Fibroblast of lung (primary cell): ENCODE measurements at regions not wholly inside any gene's neighbourhood (a gene's known extent, or its start where the extent isn't known, plus 50 kb on each side); places are given as distances from the start of the nearest gene placed in this dataset.

Experiments
- EZH2 ChIP-seq: IDR thresholded peaks from 2 replicates; pipeline ENCODE4 v1.5.1; 2012; ENCODE audit warnings: low read length, control low read depth, mild to moderate bottlenecking; ENCODE audit errors: missing control alignments
- TF ChIP-seq, protein P1 (sequence below), 2 donors: IDR thresholded peaks in 1 of 2; conservative IDR thresholded peaks in 1 of 2; 1 replicate in 1 of 2; 2 replicates in 1 of 2; pipeline ENCODE4 v1.5.1; 2011 to 2012; ENCODE audit warnings: low read length in 2 of 2, control low read depth in 1 of 2, inconsistent platforms in 1 of 2, low read depth in 1 of 2, mild to moderate bottlenecking in 1 of 2

DNA sequence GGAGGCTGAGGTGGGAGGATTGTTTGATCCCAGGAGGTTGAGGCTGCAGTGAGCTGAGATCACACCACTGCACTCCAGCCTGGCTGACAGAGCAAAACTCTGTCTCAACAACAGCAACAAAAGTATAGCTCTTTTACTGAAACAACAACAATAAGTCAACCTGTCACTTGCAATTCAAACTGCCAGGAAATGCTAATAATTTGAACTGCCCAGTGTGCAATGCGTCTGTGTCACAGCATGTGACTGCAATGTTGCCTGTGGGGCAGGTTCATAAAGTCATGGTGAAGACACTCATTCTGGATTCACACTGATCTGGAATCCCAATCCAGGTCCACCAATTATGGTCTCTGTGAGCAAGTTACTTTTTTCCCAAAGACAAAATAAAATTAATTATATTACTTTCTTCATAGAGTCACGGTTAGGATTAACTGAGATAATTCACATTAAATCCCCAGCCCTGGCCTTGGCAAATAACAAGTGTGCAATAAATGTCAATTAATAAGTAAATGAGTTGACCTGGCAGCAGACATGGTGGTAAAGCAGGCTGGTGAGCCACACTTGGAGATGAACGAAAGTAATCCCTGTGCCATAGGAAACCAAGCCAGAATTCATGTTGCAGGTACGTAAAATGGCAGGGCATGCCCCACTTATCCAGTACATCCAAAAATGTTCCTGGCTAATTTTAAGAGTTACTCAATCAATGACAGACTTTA lies 89.1 kb upstream of the CPSF6 start:
- TF ChIP-seq, protein P1, sequence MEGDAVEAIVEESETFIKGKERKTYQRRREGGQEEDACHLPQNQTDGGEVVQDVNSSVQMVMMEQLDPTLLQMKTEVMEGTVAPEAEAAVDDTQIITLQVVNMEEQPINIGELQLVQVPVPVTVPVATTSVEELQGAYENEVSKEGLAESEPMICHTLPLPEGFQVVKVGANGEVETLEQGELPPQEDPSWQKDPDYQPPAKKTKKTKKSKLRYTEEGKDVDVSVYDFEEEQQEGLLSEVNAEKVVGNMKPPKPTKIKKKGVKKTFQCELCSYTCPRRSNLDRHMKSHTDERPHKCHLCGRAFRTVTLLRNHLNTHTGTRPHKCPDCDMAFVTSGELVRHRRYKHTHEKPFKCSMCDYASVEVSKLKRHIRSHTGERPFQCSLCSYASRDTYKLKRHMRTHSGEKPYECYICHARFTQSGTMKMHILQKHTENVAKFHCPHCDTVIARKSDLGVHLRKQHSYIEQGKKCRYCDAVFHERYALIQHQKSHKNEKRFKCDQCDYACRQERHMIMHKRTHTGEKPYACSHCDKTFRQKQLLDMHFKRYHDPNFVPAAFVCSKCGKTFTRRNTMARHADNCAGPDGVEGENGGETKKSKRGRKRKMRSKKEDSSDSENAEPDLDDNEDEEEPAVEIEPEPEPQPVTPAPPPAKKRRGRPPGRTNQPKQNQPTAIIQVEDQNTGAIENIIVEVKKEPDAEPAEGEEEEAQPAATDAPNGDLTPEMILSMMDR (conservative IDR thresholded peaks at IDR 0.05 in 1 of 2, IDR thresholded peaks at IDR 0.05 in 1 of 2; ENCODE audit: low read depth in 1 of 2, low read length in 2 of 2): no peak
- no peak for TF ChIP-seq EZH2
